Lower leg skin (tissue), 4 donors: ENCODE measurements at regions not wholly inside any gene's neighbourhood (a gene's known extent, or its start where the extent isn't known, plus 50 kb on each side); places are given as distances from the start of the nearest gene placed in this dataset.
"Not testable (repeated sequence)": the region's sequence is repeated elsewhere in the genome, so short reads cannot be mapped to it uniquely, and the experiment has no call there.

Experiments used
- DNase-seq, 2 donors: peaks; one replicate each; pipeline ENCODE4 v3.0.0-alpha.2; 2019; ENCODE audit warnings: low spot score in 2 of 2
- H3K4me3 ChIP-seq: fragments of 200-600 bp; sonication (generic); 2 replicates; pipeline ENCODE4 v1.5.1; 2017; ENCODE audit warnings: mild to moderate bottlenecking, low read depth; ENCODE audit not compliant: poor library complexity, severe bottlenecking
- POLR2A ChIP-seq, 2 donors: fragments of 450-650 bp; IDR thresholded peaks; one replicate each; pipeline ENCODE4 v1.6.1; 2016 to 2017; ENCODE audit warnings: antibody characterized with exemption in 2 of 2, mild to moderate bottlenecking in 1 of 2, moderate library complexity in 1 of 2
- WGBS, 2 donors: methylation state at CpG; one replicate each; pipeline ENCODE4 v1.1.5; 2018; 5-methylcytosine and 5-hydroxymethylcytosine counted together
- intact Hi-C: fragments of 100-400 bp; cut with DNase I; formaldehyde crosslinking; loops from one replicate; pipeline ENCODE4 v1.15.0; 2023; ENCODE audit warnings: low total_unique reads
- TF ChIP-seq, protein P1 (sequence below), 3 donors: fragments of 450-650 bp; IDR thresholded peaks; one replicate each; pipeline ENCODE4 v1.5.1; 2016; ENCODE audit warnings: antibody characterized with exemption in 3 of 3, mild to moderate bottlenecking in 3 of 3, moderate library complexity in 2 of 3

DNA sequence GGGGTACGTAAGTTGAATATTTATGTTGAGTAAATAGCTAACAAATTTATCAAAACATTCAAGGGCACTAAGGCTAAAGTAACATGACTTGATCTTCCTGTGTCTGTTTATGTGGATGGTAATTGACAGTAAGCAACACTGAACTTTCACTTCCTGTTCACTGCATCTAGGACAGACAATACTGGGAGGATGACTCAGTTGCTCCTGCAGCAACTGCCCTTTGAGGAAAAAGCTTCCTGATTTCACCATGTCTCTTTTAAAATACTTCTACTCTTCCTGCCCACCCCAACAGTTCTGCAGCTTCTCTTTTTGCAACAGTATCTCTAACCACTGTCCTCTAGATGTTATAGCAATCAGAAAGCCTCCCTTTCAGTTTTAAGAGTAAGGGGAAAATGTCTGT is 76.6 kb upstream of the HGF start:
- no peak overlapping the region for H3K4me3 ChIP-seq
- intact Hi-C loops: no loop called here
- DNase-seq: peak in 1 of 2 donors; percentile 26
- TF ChIP-seq, protein P1, sequence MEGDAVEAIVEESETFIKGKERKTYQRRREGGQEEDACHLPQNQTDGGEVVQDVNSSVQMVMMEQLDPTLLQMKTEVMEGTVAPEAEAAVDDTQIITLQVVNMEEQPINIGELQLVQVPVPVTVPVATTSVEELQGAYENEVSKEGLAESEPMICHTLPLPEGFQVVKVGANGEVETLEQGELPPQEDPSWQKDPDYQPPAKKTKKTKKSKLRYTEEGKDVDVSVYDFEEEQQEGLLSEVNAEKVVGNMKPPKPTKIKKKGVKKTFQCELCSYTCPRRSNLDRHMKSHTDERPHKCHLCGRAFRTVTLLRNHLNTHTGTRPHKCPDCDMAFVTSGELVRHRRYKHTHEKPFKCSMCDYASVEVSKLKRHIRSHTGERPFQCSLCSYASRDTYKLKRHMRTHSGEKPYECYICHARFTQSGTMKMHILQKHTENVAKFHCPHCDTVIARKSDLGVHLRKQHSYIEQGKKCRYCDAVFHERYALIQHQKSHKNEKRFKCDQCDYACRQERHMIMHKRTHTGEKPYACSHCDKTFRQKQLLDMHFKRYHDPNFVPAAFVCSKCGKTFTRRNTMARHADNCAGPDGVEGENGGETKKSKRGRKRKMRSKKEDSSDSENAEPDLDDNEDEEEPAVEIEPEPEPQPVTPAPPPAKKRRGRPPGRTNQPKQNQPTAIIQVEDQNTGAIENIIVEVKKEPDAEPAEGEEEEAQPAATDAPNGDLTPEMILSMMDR (IDR thresholded peaks at IDR 0.05): no peak
- TF ChIP-seq POLR2A (IDR thresholded peaks at IDR 0.05): no peak
- WGBS, 2 donors: 51 to 79% methylated on average over 1 of the region's 1 CpG

GRCh38 chr7:81845744-81846241 is 75.9 kb upstream of the HGF start:
- no peak overlapping the region for H3K4me3 ChIP-seq
- WGBS, 2 donors: 40 to 41% methylated on average over 7 of the region's 7 CpGs
- no peak for DNase-seq
- TF ChIP-seq, protein P1 (IDR thresholded peaks at IDR 0.05): no peak
- TF ChIP-seq POLR2A (IDR thresholded peaks at IDR 0.05): no peak
- intact Hi-C loops: no loop called here

- DNase-seq, H3K4me3 ChIP-seq, intact Hi-C loops: not testable (repeated sequence)
- 90 to 95% methylated on average over 2 of the region's 2 CpGs for WGBS, 2 donors
Observed at GRCh38 chr7:81843657-81844056, 73.8 kb upstream of the HGF start.

- WGBS, 2 donors: 76 to 81% methylated on average over 2 of the region's 2 CpGs
- no peak for DNase-seq
- TF ChIP-seq, protein P1 (IDR thresholded peaks at IDR 0.05): no peak
- TF ChIP-seq POLR2A (IDR thresholded peaks at IDR 0.05): no peak
- intact Hi-C loops: no loop called here
- H3K4me3 ChIP-seq: no peak overlapping the region
Observed at GRCh38 chr7:81842361-81842760, 72.5 kb upstream of the HGF start.

DNA sequence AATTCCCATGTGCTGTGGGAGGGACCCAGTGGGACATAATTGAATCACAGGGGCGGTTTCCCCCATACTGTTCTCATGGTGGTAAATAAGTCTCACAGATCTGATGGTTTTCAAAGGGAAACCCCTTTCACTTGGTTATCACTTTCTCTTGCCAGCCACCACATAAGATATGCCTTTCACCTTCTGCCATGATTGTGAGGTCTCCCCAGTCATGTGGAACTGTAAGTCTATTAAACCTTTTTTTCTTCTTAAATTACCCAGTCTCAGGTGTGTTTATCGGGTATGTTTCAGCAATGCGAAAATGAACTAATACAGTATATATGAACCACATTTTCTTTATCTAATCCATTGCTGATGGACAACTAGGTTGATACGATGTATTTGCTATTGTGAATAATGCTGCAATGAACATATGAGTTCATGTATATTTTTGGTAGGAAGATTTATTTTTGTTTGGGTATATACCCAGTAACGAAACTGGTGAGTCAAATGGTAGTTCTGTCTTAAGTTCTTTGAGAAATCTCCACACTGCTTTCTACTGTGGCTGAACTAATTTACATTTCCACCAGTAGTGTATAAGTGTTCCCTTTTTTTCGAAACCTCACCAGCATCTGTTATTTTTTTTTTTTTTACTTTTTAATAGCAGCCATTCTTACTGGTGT is 70.0 kb upstream of the HGF start:
- no peak for DNase-seq
- no peak overlapping the region for H3K4me3 ChIP-seq
- intact Hi-C loops: no loop called here
- no peak for TF ChIP-seq POLR2A (IDR thresholded peaks at IDR 0.05)
- TF ChIP-seq, protein P1 (IDR thresholded peaks at IDR 0.05): no peak
- 89 to 94% methylated on average over 6 of the region's 6 CpGs for WGBS, 2 donors

DNA sequence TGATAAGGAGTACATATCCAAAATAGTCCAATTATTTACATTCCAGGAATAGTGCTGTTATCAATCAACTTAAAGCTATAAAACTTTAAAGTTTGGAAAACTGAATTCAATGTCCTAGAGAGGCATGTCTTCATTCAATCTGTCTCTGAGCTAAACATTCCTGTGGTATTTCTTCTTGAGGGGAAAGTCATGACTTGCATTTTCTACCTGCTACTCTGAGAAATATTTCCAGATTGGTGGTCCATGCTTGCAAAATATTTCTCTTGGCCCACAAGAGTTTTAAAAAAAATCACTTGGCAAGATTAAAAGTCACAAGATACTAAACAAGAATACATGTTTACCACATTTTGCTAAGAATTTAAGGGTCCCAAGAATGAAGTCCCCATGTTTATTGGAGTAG is 63.6 kb upstream of the HGF start:
- TF ChIP-seq, protein P1 (IDR thresholded peaks at IDR 0.05): no peak
- no peak for TF ChIP-seq POLR2A (IDR thresholded peaks at IDR 0.05)
- intact Hi-C loops: no loop called here
- H3K4me3 ChIP-seq: no peak overlapping the region
- no peak for DNase-seq
